HEK293 (cell line): ENCODE measurements at regions not wholly inside any gene's neighbourhood (a gene's known extent, or its start where the extent isn't known, plus 50 kb on each side); places are given as distances from the start of the nearest gene placed in this dataset.

Source experiments
- CTCF ChIA-PET: fragments of 350-600 bp; formaldehyde crosslinking; extraction: SDS; loops from one replicate; lab custom pipeline; 2021; ENCODE audit warnings: antibody characterized with exemption; lab: Yijun Ruan, JAX
- POLR2A ChIA-PET: fragments of 300-600 bp; formaldehyde crosslinking; extraction: SDS; loops from one replicate; lab custom pipeline; 2020; ENCODE audit warnings: antibody characterized with exemption, inconsistent platforms; lab: Yijun Ruan, JAX
- H3K27ac ChIP-seq: fragments of 200-500 bp; sonication (Bioruptor generic); 2 replicates; pipeline ENCODE4 v1.5.1; 2014; ENCODE audit warnings: low read depth, low read length, control low read depth, inconsistent platforms; ENCODE audit errors: extremely low read depth
- H3K36me3 ChIP-seq, 2 experiments: fragments of 200-500 bp in 1 of 2; sonication (Bioruptor generic) in 1 of 2; 1 replicate in 1 of 2; 2 replicates in 1 of 2; pipeline ENCODE4 v1.5.1; 2014 to 2017; ENCODE audit warnings: inconsistent platforms in 2 of 2, low read length in 2 of 2; ENCODE audit not compliant: control insufficient read depth in 2 of 2, insufficient read depth in 1 of 2
- H3K4me1 ChIP-seq: fragments of 200-500 bp; sonication (Bioruptor generic); 2 replicates; pipeline ENCODE4 v1.5.1; 2014; ENCODE audit warnings: mild to moderate bottlenecking, low read length, inconsistent platforms; ENCODE audit not compliant: control insufficient read depth, insufficient read depth
- H3K4me3 ChIP-seq: 2 replicates; pipeline ENCODE4 v1.5.1; 2011; ENCODE audit warnings: low read depth, mild to moderate bottlenecking, control low read depth, low read length, moderate library complexity
- H3K9me3 ChIP-seq: fragments of 200-500 bp; sonication (Bioruptor generic); 2 replicates; pipeline ENCODE4 v1.5.1; 2014; ENCODE audit warnings: low read depth, low read length, inconsistent platforms; ENCODE audit not compliant: control insufficient read depth, insufficient read depth
- GLIS2 ChIP-seq: fragments of 450-650 bp; formaldehyde crosslinking; IDR thresholded peaks from 2 replicates; pipeline ENCODE4 v1.5.1; 2016; ENCODE audit warnings: missing biosample characterization, missing genetic modification characterization
- YY1 ChIP-seq: fragments of 450-650 bp; formaldehyde crosslinking; IDR thresholded peaks from 2 replicates; pipeline ENCODE4 v1.5.1; 2018; ENCODE audit warnings: missing biosample characterization, missing genetic modification characterization
- ZBTB21 ChIP-seq: fragments of 450-650 bp; formaldehyde crosslinking; IDR thresholded peaks from 2 replicates; pipeline ENCODE4 v1.5.1; 2017; ENCODE audit warnings: missing biosample characterization, missing genetic modification characterization
- ZBTB8A ChIP-seq: fragments of 450-650 bp; formaldehyde crosslinking; IDR thresholded peaks from 2 replicates; pipeline ENCODE4 v1.5.1; 2016; ENCODE audit warnings: missing biosample characterization, missing genetic modification characterization
- ZNF202 ChIP-seq: fragments of 450-650 bp; formaldehyde crosslinking; IDR thresholded peaks from 2 replicates; pipeline ENCODE4 v1.5.1; 2016; ENCODE audit warnings: missing biosample characterization, missing genetic modification characterization, borderline replicate concordance
- ZNF214 ChIP-seq: fragments of 450-650 bp; formaldehyde crosslinking; IDR thresholded peaks from 2 replicates; pipeline ENCODE4 v1.5.1; 2017; ENCODE audit warnings: missing biosample characterization, mild to moderate bottlenecking, missing genetic modification characterization, borderline replicate concordance
- ZNF341 ChIP-seq: fragments of 450-650 bp; formaldehyde crosslinking; IDR thresholded peaks from 2 replicates; pipeline ENCODE4; 2016; ENCODE audit warnings: low read depth, missing biosample characterization, missing genetic modification characterization
- ZNF350 ChIP-seq: fragments of 450-650 bp; formaldehyde crosslinking; IDR thresholded peaks from 2 replicates; pipeline ENCODE4 v1.5.0; 2017; ENCODE audit warnings: missing biosample characterization, mild to moderate bottlenecking, missing genetic modification characterization
- ZNF423 ChIP-seq: fragments of 450-650 bp; formaldehyde crosslinking; IDR thresholded peaks from 2 replicates; pipeline ENCODE4 v1.5.1; 2016; ENCODE audit warnings: missing biosample characterization, missing genetic modification characterization
- ZNF473 ChIP-seq: fragments of 450-650 bp; formaldehyde crosslinking; IDR thresholded peaks from 2 replicates; pipeline ENCODE4 v1.5.1; 2017; ENCODE audit warnings: missing biosample characterization, missing genetic modification characterization
- ZNF514 ChIP-seq: fragments of 450-650 bp; formaldehyde crosslinking; IDR thresholded peaks from 2 replicates; pipeline ENCODE4 v1.5.1; 2016; ENCODE audit warnings: missing biosample characterization, missing genetic modification characterization
- ZNF529 ChIP-seq: fragments of 450-650 bp; formaldehyde crosslinking; IDR thresholded peaks from 2 replicates; pipeline ENCODE4 v1.5.1; 2017; ENCODE audit warnings: missing genetic modification characterization, missing biosample characterization; ENCODE audit not compliant: insufficient replicate concordance
- ZNF548 ChIP-seq: fragments of 450-650 bp; formaldehyde crosslinking; IDR thresholded peaks from 2 replicates; pipeline ENCODE4 v1.5.1; 2016; ENCODE audit warnings: missing biosample characterization, missing genetic modification characterization
- ZNF610 ChIP-seq: fragments of 450-650 bp; formaldehyde crosslinking; IDR thresholded peaks from 2 replicates; pipeline ENCODE4 v1.5.1; 2016; ENCODE audit warnings: missing biosample characterization, missing genetic modification characterization, borderline replicate concordance
- ZNF623 ChIP-seq: fragments of 450-650 bp; formaldehyde crosslinking; IDR thresholded peaks from 2 replicates; pipeline ENCODE4 v1.5.1; 2016; ENCODE audit warnings: missing biosample characterization, missing genetic modification characterization
- ZNF654 ChIP-seq: fragments of 450-650 bp; formaldehyde crosslinking; IDR thresholded peaks from 2 replicates; pipeline ENCODE4 v1.5.1; 2016; ENCODE audit warnings: low read depth, missing biosample characterization, missing genetic modification characterization
- ZNF664 ChIP-seq: fragments of 450-650 bp; formaldehyde crosslinking; IDR thresholded peaks from 2 replicates; pipeline ENCODE4 v1.5.1; 2016; ENCODE audit warnings: missing biosample characterization, missing genetic modification characterization
- ZNF707 ChIP-seq: fragments of 450-650 bp; formaldehyde crosslinking; IDR thresholded peaks from 2 replicates; pipeline ENCODE4 v1.5.1; 2016; ENCODE audit warnings: missing biosample characterization, missing genetic modification characterization
- ZNF776 ChIP-seq: fragments of 450-650 bp; formaldehyde crosslinking; IDR thresholded peaks from 2 replicates; pipeline ENCODE4 v1.5.0; 2017; ENCODE audit warnings: missing biosample characterization, missing genetic modification characterization, borderline replicate concordance
- ZNF785 ChIP-seq: fragments of 450-650 bp; formaldehyde crosslinking; IDR thresholded peaks from 2 replicates; pipeline ENCODE4 v1.5.1; 2016; ENCODE audit warnings: missing biosample characterization, missing genetic modification characterization
- ZNF792 ChIP-seq: fragments of 450-650 bp; formaldehyde crosslinking; IDR thresholded peaks from 2 replicates; pipeline ENCODE4 v1.5.1; 2016; ENCODE audit warnings: missing biosample characterization, missing genetic modification characterization
- TF ChIP-seq, protein P1 (sequence below): fragments of 450-650 bp; formaldehyde crosslinking; IDR thresholded peaks from 2 replicates; pipeline ENCODE4 v1.5.1; 2016; ENCODE audit warnings: missing biosample characterization, missing genetic modification characterization
- TF ChIP-seq, protein P2 (sequence below): fragments of 450-650 bp; formaldehyde crosslinking; IDR thresholded peaks from 2 replicates; pipeline ENCODE4 v1.5.1; 2016; ENCODE audit warnings: missing biosample characterization, missing genetic modification characterization, borderline replicate concordance

- no peaks in the 10 kb centered on the region for H3K4me1 ChIP-seq
- H3K9me3 ChIP-seq = no peaks in the 10 kb centered on the region
- ChIA-PET POLR2A (no interaction called here), CTCF (no interaction called here)
- no peak for TF ChIP-seq ZNF423 (tag by site-specific recombination)
- no peak for TF ChIP-seq ZNF214 (tag by site-specific recombination)
- no peak for TF ChIP-seq YY1 (tag by site-specific recombination)
- no peak for TF ChIP-seq ZNF776 (tag by site-specific recombination)
- no peak overlapping the region for H3K4me3 ChIP-seq
- H3K36me3 ChIP-seq = no peaks in the 10 kb centered on the region
- no peak overlapping the region for H3K27ac ChIP-seq
Measured at GRCh38 chr10:25805986-25806385, 128.0 kb upstream of the MYO3A start.

GRCh38 chr10:25808372-25808771 is 125.7 kb upstream of the MYO3A start:
- H3K4me3 ChIP-seq = no peak overlapping the region
- no peaks in the 10 kb centered on the region for H3K36me3 ChIP-seq
- ChIA-PET CTCF (no interaction called here), POLR2A (no interaction called here)
- no peaks in the 10 kb centered on the region for H3K9me3 ChIP-seq
- no peaks in the 10 kb centered on the region for H3K4me1 ChIP-seq
- no peak overlapping the region for H3K27ac ChIP-seq
- TF ChIP-seq, protein P1, sequence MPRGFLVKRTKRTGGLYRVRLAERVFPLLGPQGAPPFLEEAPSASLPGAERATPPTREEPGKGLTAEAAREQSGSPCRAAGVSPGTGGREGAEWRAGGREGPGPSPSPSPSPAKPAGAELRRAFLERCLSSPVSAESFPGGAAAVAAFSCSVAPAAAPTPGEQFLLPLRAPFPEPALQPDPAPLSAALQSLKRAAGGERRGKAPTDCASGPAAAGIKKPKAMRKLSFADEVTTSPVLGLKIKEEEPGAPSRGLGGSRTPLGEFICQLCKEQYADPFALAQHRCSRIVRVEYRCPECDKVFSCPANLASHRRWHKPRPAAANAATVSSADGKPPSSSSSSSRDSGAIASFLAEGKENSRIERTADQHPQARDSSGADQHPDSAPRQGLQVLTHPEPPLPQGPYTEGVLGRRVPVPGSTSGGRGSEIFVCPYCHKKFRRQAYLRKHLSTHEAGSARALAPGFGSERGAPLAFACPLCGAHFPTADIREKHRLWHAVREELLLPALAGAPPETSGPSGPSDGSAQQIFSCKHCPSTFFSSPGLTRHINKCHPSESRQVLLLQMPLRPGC (tag by site-specific recombination) = no peak
- TF ChIP-seq ZBTB8A (tag by site-specific recombination) (no peak), ZNF529 (no peak), ZNF341 (tag by site-specific recombination) (no peak), ZNF548 (tag by site-specific recombination) (no peak), ZNF610 (no peak), ZBTB21 (no peak), ZNF350 (tag by site-specific recombination) (no peak), ZNF202 (tag by site-specific recombination) (no peak), ZNF514 (tag by site-specific recombination) (no peak), ZNF785 (tag by site-specific recombination) (no peak), ZNF792 (tag by site-specific recombination) (no peak), GLIS2 (tag by site-specific recombination) (no peak), ZNF623 (tag by site-specific recombination) (no peak), ZNF654 (tag by site-specific recombination) (no peak), ZNF473 (tag by site-specific recombination) (no peak), ZNF707 (tag by site-specific recombination) (no peak), ZNF664 (tag by site-specific recombination) (no peak)
- TF ChIP-seq, protein P2, sequence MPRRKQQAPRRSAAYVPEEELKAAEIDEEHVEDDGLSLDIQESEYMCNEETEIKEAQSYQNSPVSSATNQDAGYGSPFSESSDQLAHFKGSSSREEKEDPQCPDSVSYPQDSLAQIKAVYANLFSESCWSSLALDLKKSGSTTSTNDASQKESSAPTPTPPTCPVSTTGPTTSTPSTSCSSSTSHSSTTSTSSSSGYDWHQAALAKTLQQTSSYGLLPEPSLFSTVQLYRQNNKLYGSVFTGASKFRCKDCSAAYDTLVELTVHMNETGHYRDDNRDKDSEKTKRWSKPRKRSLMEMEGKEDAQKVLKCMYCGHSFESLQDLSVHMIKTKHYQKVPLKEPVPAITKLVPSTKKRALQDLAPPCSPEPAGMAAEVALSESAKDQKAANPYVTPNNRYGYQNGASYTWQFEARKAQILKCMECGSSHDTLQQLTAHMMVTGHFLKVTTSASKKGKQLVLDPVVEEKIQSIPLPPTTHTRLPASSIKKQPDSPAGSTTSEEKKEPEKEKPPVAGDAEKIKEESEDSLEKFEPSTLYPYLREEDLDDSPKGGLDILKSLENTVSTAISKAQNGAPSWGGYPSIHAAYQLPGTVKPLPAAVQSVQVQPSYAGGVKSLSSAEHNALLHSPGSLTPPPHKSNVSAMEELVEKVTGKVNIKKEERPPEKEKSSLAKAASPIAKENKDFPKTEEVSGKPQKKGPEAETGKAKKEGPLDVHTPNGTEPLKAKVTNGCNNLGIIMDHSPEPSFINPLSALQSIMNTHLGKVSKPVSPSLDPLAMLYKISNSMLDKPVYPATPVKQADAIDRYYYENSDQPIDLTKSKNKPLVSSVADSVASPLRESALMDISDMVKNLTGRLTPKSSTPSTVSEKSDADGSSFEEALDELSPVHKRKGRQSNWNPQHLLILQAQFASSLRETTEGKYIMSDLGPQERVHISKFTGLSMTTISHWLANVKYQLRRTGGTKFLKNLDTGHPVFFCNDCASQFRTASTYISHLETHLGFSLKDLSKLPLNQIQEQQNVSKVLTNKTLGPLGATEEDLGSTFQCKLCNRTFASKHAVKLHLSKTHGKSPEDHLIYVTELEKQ (tag by site-specific recombination) = no peak
